GM10266 (cell line): ENCODE measurements at regions not wholly inside any gene's neighbourhood (a gene's known extent, or its start where the extent isn't known, plus 50 kb on each side); places are given as distances from the start of the nearest gene placed in this dataset.
"Not testable (repeated sequence)": the region's sequence is repeated elsewhere in the genome, so short reads cannot be mapped to it uniquely, and the experiment has no call there.

ENCODE experiments used
- DNase-seq: peaks from one replicate; pipeline ENCODE4 v3.0.0; 2012; ENCODE audit errors: extremely low spot score
- CTCF ChIP-seq: IDR thresholded peaks from 2 replicates; pipeline ENCODE4 v1.5.1; 2012; ENCODE audit warnings: mild to moderate bottlenecking, low read depth; ENCODE audit not compliant: control insufficient read depth, insufficient read depth; ENCODE audit errors: missing control alignments

- TF ChIP-seq CTCF, result no peak
- no peak for DNase-seq
Measured at GRCh38 chr6:130700397-130700796, 126.8 kb upstream of the SMLR1 start.

- DNase-seq, result no peak
- no peak for TF ChIP-seq CTCF
Measured at GRCh38 chr6:130708338-130708737, 118.9 kb upstream of the SMLR1 start.

DNA sequence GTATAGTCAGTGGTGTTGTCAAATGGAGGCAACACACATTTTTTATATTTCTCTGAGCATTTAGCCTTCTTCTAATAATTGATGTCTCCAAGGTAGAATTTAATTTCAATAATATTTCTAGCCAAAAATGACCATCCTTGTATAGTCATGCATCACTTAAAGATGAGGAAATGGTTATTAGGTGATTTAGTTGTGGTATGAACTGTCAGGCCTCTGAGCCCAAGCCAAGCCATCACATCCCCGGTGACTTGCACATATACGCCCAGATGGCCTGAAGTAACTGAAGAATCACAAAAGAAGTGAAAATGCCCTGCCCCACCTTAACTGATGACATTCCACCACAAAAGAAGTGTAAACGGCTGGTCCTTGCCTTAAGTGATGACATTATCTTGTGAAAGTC is 115.6 kb upstream of the SMLR1 start:
- not testable (repeated sequence) for DNase-seq

DNA sequence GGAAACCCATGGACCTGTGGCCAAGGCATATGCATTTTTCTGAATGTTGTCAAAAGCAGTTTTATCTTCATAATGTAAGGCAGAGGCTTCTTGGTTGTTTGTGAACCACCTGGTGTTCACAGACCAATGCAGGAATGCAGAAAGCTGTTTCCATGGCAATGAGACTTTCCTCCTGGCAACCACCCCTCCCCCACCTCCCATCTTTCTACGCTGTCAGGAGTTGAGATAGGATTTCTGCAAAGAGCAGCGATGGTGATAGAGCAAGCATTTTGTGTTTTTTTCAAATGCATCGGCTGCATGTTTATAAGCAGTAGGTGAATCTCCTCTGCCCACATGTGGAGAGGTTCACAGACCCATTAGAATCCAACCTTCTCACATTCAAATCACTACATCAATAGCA is 114.1 kb upstream of the SMLR1 start:
- TF ChIP-seq CTCF, result no peak
- no peak for DNase-seq

- TF ChIP-seq CTCF, result no peak
- DNase-seq, result no peak
Measured at GRCh38 chr6:130715058-130715457, 112.1 kb upstream of the SMLR1 start.

DNA sequence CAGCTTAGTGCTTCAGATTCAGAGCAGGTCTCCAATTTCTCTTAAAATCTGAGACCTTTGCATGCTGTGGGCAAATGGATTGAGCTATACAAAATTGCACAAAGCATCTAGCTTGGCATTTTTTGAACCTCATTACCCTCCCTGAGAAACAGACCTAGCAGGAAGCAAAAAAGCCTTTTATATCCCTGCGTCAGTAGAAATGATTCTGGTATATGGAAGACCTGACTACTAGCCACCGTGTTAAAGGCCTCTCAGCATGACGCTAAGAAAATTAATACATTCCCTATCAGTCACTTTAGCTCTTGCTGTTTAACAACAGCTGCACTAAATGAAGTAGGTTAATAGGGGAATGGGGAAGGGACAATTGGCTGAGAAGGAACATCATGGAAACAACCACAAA is 110.7 kb upstream of the SMLR1 start:
- TF ChIP-seq CTCF, result no peak
- DNase-seq, result no peak

DNA sequence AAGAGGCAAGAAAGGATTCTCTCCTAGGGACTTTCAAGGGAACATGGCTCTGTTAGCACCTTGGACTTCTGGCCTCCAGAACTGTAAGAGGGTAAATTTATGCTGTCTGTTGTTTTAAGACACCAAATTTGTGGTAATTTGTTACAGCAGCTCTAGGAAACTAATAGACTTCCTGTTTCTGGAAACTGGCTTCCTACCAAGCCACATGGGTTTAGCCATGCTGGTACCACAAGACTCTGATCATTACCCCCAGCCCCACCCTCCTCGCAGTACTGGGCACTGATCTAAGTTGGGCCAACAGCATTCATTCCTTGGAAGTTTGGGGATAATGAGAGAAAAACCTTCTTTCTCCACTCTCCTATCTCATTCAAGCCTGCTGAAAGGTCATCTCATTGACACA is 109.5 kb upstream of the SMLR1 start:
- no peak for TF ChIP-seq CTCF
- no peak for DNase-seq

DNA sequence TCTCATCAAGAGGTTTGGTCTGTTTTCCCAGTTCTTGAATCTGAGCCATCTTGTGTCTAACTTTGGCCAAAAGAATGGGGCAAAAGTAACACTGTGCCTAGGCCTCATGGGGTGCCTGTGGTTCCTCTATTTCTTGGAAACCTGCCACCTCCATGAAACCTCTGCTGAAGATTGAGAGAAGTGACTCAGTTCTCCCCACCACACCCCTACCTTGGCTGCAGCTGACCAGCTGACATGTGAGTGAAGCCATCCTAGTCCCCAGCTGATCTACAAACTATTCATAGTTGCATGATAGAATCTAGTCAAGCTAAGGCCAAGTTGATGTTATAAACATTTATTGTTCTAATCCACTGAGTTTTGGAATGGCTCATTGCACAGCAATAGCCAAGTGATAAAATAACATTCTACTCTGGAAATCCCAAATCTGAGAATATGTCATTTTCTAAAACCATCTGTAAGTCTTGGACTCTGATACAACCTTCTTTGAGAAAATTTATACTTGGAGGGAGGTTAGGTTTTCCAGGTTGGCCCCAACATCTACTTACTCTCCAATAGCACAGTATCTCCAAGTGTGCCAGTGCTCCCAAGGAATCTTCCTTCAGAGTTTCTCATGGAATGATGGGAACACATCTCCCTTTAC is 107.0 kb upstream of the SMLR1 start:
- no peak for TF ChIP-seq CTCF
- DNase-seq, result no peak
